ENCODE measurements at regions not wholly inside any gene's neighbourhood (a gene's known extent, or its start where the extent isn't known, plus 50 kb on each side); places are given as distances from the start of the nearest gene placed in this dataset.

- no peak for DNase-seq (ENCODE audit: low spot score)
These were observed 78.4 kb upstream of the CTTNBP2NL start for GRCh38 chr1:112317611-112318062.

GRCh38 chr1:112318263-112318662 is 77.8 kb upstream of the CTTNBP2NL start:
- no peak for DNase-seq (ENCODE audit: low spot score)

DNA sequence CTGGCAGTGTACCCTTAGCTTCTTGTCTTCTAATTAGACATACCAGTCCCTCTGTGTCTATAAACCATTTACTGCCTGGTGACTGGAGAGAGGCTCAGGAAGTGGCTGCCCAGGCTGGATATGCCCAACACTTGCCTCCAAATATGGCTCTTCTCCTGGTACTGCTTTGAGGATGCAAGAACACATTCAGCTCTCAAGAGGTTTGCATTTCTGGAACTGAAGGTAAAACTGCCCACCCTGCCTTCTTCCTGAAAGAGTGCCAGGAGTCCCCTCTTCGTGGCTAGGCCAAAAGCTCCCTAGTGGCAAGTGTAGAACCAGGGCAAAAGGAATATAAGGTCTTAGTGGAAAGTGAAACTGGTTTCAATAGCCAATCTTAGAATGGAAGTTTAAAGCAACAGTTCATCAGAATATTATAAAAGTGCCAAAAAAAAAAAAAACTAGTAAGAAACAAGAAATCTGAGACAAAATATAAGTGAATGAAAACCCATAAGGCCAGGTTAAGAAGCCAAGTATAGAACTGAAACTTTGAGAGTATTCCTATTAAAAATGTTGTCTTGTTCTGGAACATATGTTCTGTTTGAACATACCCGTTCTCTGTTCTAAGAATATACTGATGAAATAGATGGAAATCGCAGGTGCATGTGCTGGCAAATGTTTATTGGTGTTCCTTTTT is 77.2 kb upstream of the CTTNBP2NL start:
- no peak for DNase-seq (ENCODE audit: low spot score)

GRCh38 chr1:112319371-112320040 is 76.5 kb upstream of the CTTNBP2NL start:
- DNase-seq (ENCODE audit: low spot score), result no peak

GRCh38 chr1:112320058-112320457 is 76.0 kb upstream of the CTTNBP2NL start:
- no peak for DNase-seq (ENCODE audit: low spot score)

DNA sequence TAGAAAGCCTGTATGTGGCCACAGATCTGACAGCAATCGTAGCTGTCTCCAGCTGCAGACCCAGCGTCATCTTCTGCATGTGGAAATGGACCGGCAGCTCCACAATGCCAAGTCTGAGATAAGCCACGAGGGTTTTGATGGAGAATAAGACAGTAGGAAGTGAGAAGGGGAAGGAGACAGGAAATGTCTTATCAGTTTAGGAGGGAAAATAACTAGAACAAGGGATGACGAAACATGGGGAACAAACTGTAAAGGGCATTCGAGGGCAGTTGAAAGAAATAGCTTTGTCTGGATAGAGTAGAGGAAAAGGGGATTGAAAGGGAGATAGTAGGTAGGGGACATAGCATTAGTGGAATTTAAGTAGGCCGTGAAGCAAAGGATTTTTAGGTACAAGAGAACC is 74.0 kb upstream of the CTTNBP2NL start:
- DNase-seq (ENCODE audit: low spot score), result no peak

- no peak for DNase-seq (ENCODE audit: low spot score)
These were observed 72.9 kb upstream of the CTTNBP2NL start for GRCh38 chr1:112322983-112323678.

GRCh38 chr1:112325504-112325903 is 70.5 kb upstream of the CTTNBP2NL start:
- no peak for DNase-seq (ENCODE audit: low spot score)

DNA sequence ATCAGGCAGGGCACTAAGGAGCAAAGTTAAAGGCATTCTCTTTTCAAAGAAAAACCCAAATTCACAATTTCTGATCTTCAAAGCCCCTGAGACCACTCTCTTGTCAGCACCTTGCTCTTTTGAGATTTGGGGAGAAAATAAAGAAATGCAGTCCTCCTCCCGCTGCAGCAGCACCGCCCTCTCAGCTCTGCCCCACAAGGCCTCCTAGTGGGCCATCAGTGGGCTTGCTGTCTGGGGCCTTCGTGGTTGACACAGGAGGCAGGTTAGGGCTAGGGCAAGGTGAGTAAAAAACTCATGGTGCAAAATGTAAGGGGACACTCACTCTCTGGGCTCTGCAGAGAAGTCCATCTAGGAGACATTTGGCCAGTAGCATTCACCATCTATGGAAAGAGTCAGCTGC is 67.4 kb upstream of the CTTNBP2NL start:
- DNase-seq (ENCODE audit: low spot score), result no peak

DNA sequence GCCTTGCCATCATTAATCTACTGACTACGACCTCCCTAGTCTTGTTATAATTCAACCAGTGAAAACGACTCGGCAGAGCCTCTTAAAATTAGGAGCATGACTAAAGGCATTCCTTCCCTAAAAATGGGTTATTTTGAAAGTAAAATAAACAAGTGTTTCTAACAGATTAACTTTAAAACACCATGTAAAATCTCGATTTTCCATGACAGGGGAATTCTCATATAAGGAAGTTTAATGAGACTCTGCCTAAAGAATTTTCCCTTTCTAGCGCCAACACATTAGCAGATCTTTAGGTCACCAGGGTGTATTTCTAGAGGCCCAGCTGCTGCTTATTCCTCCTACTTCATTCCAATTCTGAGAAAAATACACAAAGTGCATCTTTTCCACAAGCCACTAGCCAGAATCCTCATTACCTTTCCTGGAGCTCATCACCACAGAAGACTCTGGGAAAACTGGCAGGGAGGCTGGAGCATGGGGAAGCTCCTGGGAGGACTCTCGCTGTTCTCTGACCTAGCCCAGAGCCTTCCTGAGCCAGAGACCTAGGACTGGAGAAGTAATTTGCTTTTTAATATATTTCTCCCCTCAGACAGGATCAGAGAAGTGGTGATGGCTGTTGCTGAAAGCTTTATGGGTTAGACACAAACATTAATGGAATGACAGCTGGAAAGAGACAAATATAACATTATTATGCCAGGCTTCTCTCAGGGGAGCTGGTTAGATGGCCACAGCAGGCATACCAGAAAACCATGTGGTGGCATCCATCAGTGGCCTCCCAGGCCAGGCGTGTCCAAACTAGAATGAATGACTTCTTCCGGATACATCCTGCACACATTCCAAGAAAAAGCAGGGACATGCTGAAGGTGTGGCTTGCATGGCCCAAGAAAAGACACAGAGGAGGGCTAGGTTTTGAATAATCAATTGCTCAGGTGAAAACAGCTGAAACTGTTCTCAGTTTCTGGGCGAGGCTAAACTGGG is 63.6 kb upstream of the CTTNBP2NL start:
- no peak for DNase-seq (ENCODE audit: low spot score)

DNA sequence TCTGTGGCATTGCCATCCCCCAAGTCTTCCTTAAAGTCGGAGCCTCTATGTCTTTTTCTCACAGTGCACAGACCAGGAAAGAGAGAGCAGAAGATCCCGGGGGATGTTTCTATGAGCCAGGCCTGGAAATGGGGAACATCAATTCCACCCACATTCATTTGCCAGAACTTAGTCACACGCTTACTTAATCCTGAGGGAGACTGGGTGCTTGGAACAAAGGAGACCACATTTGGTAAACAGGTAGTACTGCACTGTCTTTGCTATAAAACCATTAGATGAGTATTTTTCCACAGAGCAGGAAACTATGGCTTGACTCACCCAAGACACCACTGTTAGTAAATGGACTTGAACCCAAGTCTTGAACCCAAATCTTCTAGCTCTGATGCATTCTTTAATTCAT is 60.7 kb upstream of the CTTNBP2NL start:
- DNase-seq (ENCODE audit: low spot score), result no peak

- DNase-seq (ENCODE audit: low spot score), result peak; percentile 41
These were observed 58.9 kb upstream of the CTTNBP2NL start for GRCh38 chr1:112337028-112337531.

- no peak for DNase-seq (ENCODE audit: low spot score)
These were observed 54.0 kb upstream of the CTTNBP2NL start for GRCh38 chr1:112341986-112342385.

DNA sequence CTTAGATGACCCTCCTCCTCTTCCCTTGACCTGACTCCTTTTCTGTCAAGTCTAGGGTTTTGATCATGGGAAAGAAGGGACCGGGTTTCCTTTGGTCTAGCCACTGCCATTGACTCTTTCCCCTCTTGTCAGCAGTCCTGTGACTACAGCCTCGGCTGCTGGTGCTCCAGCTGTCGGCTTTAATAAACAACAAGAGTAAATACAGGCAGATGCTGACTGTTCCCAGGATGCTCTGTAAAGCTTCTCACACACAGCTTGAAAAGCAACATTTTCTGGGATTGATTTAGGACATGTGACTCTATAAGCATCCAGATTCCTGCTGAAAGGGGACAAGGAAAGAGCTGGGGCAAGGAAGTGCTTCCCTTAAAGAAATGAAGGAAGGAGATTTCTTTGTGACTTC is 53.5 kb upstream of the CTTNBP2NL start:
- DNase-seq (ENCODE audit: low spot score), result no peak

DNA sequence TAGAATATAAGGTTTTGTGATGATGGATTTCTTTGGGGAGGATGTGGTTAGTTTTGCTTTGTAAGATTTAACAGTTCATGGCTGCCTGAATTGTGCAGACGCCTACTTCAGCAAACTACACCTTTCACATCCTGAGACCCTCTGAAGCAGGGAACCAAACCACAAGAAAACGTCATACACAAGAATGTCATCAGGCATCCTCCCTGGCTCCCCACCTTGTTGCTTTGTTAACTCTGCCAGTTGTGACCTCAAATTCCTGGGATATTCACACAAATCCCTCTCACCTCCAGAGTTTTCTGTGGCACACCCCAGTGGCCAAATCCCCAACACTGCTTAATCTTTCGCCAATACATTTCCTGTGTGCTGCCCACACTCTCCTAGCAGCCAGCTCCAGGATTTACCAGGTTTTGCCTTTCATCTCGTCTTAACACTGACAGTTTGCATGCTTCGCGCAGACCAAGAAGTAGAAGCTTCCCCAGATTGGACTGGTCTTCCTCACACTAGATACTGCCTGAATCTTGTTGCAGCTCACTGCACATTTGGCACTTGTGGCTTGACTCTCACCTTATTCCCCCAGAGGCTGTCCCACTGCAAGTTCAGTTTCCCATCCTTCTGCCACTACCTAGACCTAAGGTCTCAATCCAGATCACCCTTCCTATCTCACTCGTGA is 51.1 kb upstream of the CTTNBP2NL start:
- DNase-seq (ENCODE audit: low spot score), result peak; percentile 10

Measured in A172 (cell line).